PC-3 (cell line): ENCODE measurements at regions not wholly inside any gene's neighbourhood (a gene's known extent, or its start where the extent isn't known, plus 50 kb on each side); places are given as distances from the start of the nearest gene placed in this dataset.

Source experiments
- EZH2 ChIP-seq: fragments of 300-600 bp; sonication (generic); IDR thresholded peaks from one replicate; pipeline ENCODE4 v1.6.1; 2017; ENCODE audit warnings: antibody characterized with exemption, mild to moderate bottlenecking, low read length; ENCODE audit not compliant: unreplicated experiment
- EZH2phosphoT487 ChIP-seq: fragments of 300-600 bp; sonication (generic); IDR thresholded peaks from 2 replicates; pipeline ENCODE4 v1.6.1; 2018; ENCODE audit warnings: mild to moderate bottlenecking, antibody characterized with exemption, low read length, borderline replicate concordance
- TF ChIP-seq, protein P1 (sequence below): fragments of 300-600 bp; sonication (generic); conservative IDR thresholded peaks from 2 replicates; pipeline ENCODE4 v1.5.1; 2017; ENCODE audit warnings: antibody characterized with exemption, low read depth, mild to moderate bottlenecking, low read length

DNA sequence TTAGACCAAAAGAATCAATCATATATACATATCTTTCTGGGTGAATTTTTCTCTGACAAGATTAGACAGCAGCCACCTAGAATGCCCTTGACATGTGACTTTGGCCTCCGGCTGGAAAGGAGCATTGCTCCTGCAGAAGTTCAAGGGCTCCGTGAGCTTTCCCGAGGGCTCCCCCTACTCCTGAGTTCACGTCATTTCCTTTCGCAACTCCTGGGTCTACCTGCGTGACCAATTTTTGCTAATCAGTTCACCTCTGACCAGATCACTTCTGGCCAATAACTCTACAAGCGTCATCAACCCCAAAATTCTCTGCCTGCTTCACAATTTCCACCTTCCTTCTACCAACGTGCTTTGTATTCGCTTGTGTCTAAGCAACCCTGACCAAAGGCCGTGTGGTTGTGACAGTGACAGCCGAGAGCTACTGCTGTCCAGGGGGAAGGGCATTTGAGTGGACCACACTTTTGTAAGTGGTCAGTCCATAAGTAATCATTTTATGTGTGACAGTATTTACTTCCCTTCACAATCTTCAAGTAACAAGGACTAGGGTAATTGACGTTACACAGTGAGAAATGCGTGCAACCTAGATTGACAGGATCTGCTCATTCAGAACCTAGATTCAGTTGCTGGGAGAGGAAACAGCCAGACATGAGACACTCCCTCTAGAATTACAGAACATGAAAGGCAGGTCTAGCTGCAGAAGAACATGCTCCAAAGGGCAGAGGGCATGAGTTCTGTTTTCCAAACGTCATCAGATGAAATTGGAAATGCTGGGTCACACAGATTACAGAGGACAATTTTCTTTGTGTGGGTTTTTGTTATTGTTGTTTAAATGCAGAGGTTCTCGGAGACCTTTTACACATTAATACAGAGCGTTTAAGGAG, 145.9 kb upstream of the SPACA7 start:
- TF ChIP-seq, protein P1, sequence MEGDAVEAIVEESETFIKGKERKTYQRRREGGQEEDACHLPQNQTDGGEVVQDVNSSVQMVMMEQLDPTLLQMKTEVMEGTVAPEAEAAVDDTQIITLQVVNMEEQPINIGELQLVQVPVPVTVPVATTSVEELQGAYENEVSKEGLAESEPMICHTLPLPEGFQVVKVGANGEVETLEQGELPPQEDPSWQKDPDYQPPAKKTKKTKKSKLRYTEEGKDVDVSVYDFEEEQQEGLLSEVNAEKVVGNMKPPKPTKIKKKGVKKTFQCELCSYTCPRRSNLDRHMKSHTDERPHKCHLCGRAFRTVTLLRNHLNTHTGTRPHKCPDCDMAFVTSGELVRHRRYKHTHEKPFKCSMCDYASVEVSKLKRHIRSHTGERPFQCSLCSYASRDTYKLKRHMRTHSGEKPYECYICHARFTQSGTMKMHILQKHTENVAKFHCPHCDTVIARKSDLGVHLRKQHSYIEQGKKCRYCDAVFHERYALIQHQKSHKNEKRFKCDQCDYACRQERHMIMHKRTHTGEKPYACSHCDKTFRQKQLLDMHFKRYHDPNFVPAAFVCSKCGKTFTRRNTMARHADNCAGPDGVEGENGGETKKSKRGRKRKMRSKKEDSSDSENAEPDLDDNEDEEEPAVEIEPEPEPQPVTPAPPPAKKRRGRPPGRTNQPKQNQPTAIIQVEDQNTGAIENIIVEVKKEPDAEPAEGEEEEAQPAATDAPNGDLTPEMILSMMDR = no peak
- TF ChIP-seq EZH2phosphoT487 (no peak), EZH2 (no peak)
